ENCODE measurements at regions not wholly inside any gene's neighbourhood (a gene's known extent, or its start where the extent isn't known, plus 50 kb on each side); places are given as distances from the start of the nearest gene placed in this dataset.

DNA sequence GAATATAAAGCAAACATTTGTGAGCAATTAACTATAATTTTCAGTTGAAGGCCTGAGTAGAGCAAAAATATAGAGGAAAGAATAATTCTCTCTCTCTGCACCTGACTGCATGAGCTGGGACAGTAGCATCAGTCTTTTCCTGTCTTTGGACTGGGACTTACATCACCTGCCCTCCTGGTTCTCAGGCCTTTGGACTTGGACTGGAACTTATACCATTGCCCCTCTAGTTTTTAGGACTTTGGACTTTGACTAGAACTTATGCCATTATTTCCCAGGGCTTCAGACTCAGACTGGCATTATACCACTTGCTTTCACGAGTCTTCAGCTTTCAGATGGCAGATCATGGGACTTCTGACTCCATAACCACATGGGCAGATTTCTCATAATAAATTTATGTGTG is 81.0 kb upstream of the SLC25A13 start:
- DNase-seq = no peak

DNA sequence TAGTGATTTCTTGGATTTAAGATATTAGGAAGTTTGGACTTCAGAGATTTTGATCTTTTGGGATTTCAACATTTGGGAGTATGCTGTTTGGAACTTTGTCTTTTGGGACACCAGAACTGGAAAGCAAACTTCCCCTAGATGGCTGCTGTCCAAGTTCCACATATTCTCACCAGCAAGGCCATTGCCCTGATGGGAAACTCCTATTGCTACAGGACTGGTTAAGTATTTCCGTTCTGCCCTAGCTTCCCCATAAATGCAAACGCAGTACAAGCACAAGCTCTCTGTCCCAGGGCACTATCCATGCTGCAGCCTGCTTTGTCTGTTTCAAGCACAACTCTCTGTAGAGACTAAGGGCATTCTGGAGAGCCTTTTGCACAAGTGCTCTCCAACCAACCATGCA is 79.3 kb upstream of the SLC25A13 start:
- no peak for DNase-seq

DNA sequence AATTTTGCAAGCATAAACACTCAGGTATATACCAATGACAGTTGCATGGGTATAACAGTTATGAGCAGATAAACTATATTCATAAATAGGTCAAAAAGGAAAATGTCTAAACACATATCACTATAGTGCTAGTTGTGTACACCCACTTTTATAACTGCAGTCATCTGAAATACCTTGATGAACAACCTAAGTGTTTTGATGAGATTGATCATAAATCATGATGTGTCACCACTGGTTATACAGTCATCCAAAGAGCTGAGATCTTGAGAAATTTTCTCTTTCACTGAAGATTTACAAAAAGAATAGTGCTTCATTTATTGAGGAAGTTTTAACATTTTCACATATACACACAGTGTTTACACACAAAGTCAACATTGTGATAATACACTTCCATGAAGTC is 78.6 kb upstream of the SLC25A13 start:
- DNase-seq = no peak

DNA sequence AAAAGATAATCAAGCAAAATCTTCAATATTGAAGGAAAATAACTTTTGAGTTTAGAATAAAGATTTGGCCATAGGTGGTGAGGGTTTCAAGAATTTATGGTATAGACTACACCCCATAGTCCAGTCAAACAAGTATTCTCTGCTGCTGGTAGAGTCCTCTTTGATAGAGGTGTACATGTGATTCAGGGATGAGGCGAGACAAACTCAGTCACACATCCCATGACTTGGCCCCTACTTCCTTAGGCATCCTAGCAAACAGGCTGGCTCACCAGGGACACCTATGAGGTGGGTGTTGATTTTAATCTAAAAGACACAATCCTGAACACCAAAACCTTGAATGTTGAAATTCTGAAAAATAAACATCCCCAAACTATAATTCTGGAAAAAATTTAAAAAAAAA is 78.1 kb upstream of the SLC25A13 start:
- no peak for DNase-seq

DNA sequence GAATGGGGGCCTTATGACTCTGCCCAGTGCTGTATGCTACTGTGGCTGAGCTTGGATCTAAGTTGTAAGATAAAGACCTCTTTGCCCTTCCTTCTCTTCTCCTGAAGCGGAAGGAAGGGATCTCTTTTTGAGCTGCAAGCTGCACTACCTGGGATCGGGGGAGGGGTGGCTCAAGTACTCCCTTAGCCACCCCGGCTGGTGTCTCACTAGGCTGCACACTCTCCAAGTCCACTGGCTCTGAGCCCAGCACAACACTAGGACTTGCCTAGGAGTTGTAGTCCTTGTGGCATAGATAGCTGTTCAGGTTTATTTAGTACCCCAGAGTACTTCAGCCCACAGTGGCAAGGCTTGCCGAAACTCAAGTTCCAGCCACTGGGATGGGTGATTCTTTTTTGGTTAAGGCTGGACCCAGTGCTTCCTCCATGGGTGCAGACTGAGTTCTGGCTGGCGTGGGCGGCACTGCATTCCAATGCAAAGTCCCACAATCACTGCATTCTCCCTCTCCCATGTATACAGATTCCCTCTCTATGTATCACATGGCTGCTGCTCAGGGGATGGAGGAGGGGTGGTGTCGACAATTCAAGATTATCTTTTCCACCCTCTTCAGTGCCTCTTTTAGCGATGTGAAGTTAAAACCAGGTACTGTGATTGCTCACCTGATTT is 76.2 kb upstream of the SLC25A13 start:
- DNase-seq = peak; percentile 5

DNA sequence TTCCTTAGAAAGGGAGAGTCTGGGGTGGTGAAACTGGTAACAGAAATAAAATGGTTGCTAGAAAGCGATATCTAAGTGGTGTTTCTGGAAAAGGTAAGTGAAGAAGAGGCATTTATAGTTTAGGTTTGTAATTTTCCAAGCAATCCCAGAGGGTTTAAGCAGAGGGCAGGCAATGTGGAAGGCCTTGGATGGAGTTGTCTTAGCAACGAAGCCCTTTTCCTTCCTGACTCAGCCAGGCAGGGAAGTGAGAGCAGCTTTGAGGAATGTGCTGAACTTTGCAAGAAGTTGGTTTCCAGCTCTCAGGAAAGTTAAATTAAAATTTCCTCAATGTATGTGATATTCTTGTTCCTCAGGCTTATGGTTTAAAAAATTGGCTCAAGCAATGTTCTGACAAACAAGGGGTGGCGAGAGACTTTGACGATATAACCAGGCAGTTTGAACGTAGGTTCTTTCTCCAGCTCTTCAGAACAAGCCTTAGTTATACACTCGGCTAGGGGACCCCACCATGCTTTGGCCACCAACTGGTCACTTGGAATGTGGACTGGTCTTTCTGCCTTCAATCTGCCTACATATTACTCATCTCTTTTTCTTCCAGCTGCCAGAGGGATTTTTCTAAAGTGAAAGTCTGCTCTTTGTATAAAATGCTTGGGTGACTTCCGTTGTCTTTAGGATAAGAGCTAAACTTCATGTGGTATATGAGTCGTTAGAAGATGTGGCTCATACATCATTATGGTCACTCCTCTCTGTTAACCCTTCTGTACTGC is 66.9 kb upstream of the SLC25A13 start:
- peak; percentile 80 for DNase-seq

DNA sequence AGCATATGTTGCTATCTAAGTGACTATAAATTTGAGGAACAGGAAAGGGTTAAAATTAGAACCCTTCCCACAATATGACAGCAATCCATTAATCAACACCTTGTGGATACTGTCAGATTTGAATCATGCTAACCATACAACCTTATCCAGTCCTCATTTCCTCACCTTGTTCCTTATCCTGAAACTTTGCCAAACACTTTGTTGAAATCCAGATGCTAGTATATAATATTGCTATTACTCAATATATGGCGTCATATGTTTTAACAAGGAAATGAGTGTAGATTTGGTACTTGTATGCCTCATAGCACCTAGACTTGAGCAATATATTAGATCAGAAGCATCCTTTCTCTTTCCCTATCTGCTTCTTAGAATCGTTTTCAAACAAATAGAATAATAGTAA is 66.3 kb upstream of the SLC25A13 start:
- peak; percentile 66 for DNase-seq

DNA sequence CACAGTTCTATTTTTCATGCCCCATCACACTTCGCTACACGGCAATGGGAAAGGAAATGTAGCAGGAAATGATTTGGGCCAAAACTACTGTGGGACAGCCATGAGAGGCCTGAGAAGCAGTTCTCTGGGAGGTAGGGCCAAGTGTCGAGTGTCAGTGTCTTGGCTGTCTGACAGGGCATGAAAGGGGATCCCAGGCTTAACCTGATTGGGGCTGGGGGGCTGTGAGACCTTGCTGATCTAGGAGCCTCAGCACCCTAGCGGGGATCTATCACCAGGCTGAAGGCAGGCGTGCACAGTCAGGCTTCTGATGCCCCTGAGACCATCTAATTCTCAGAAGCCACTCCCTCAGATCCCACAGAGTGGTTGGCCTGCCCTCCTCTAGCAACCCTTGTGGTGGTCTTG is 58.2 kb upstream of the SLC25A13 start:
- no peak for DNase-seq

DNA sequence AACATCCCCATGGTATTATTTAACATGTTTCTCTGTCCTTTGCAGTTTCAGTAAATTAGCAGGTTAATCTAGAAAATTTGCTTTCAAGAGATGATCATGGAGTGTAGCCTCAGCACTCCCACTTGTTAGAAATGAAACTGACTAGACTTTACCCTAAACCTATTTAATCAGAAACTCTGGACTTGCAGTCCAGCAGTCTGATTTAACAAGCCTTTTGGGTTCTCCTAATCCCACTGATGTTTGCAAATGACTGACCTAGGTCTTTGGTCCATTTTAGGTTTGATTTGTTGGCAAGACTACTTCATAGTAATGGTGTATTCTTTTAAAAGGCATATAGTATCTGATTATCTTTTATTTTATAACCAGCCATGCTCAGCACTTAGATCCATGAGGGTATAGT is 55.5 kb upstream of the SLC25A13 start:
- DNase-seq = no peak
